ENCODE measurements at regions not wholly inside any gene's neighbourhood (a gene's known extent, or its start where the extent isn't known, plus 50 kb on each side); places are given as distances from the start of the nearest gene placed in this dataset.

DNA sequence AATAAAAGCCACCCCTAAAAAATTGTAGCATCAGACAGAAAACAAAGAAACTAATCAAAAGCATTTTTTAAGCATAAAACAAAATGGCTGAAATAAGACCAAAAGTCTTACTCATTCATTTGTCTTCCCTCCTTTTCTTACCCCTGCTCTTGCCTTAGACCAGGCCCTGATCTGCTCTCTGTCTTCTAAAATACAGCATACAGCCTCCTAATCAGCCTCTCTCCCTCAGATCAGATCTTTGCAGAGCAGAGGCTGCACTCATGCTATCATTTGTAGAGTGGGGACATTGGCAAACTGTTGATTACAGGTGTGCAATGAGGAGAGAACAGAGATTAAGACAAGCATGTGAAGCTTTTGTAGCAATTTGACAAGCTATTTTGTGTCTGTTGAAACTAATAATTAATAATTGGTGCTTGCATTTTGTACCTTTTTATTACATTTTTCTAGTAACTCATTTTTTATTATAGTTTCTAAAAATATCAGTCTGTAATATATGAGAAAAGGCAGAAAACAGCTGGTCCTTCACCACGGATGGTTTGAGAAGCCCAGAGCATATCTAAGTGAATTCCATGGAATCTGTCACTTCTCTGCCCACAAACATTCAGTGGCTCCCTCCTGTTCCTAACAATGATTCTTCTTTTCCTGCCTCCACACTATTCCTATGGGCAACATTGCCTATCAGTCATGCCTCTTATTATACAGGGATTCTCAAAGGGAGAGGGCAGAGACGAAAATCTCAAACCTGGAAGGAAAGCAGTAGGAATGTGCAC is 286.2 kb upstream of the STT3B start:
- Histone ChIP-seq H4K20me1 (ENCODE audit: insufficient read depth, low read length) (no peaks in the 10 kb centered on the region), H3F3A (ENCODE audit: insufficient read depth, low read length) (no peaks in the 10 kb centered on the region), H3K9ac (ENCODE audit: low read length) (no peak overlapping the region), H3K27me3 (ENCODE audit: insufficient read depth, low read length) (no peaks in the 10 kb centered on the region), H3K9me2 (ENCODE audit: low read depth, low read length) (no peaks in the 10 kb centered on the region), H3K79me2 (ENCODE audit: insufficient read depth, low read length) (no peaks in the 10 kb centered on the region), H3K4me1 (ENCODE audit: insufficient read depth, low read length, severe bottlenecking) (no peaks in the 10 kb centered on the region), H3K27ac (ENCODE audit: low read depth, low read length, poor library complexity, severe bottlenecking) (no peak overlapping the region), H3K36me3 (ENCODE audit: insufficient read depth, low read length) (no peaks in the 10 kb centered on the region), H3K9me3 (ENCODE audit: low read length) (no peaks in the 10 kb centered on the region), H2AFZ (ENCODE audit: low read length) (no peak overlapping the region), H3K4me3 (ENCODE audit: low read depth, low read length, poor library complexity, severe bottlenecking) (no peak overlapping the region), H3K4me2 (ENCODE audit: low read length) (no peak overlapping the region)
- TF ChIP-seq EZH2 (IDR thresholded peaks at IDR 0.05; ENCODE audit: borderline replicate concordance, low read length) = no peak
- TF ChIP-seq, protein P1, sequence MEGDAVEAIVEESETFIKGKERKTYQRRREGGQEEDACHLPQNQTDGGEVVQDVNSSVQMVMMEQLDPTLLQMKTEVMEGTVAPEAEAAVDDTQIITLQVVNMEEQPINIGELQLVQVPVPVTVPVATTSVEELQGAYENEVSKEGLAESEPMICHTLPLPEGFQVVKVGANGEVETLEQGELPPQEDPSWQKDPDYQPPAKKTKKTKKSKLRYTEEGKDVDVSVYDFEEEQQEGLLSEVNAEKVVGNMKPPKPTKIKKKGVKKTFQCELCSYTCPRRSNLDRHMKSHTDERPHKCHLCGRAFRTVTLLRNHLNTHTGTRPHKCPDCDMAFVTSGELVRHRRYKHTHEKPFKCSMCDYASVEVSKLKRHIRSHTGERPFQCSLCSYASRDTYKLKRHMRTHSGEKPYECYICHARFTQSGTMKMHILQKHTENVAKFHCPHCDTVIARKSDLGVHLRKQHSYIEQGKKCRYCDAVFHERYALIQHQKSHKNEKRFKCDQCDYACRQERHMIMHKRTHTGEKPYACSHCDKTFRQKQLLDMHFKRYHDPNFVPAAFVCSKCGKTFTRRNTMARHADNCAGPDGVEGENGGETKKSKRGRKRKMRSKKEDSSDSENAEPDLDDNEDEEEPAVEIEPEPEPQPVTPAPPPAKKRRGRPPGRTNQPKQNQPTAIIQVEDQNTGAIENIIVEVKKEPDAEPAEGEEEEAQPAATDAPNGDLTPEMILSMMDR (IDR thresholded peaks at IDR 0.05; ENCODE audit: low read length) = no peak

DNA sequence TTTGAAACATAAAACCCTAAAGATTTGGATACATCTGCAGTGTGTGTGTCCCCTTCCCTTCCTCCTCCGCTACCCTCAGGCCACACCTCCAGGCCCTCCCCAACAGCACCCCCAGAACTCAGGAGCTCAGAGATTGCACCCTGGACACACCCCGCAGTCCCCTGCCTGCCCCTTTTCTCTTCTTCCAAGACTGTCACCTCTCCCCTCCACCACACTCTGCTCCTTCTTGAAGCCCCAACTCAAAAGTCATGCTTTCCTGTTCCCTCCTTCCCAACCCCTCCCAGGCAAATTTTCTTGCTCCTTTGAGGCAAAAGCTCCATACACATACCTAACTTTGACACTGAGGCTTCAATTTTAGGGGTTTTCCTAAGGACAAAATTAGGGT is 285.7 kb upstream of the STT3B start:
- Histone ChIP-seq H3K9me2 (ENCODE audit: low read depth, low read length) (no peaks in the 10 kb centered on the region), H3K27ac (ENCODE audit: low read depth, low read length, poor library complexity, severe bottlenecking) (no peak overlapping the region), H2AFZ (ENCODE audit: low read length) (no peak overlapping the region), H3K4me3 (ENCODE audit: low read depth, low read length, poor library complexity, severe bottlenecking) (no peak overlapping the region), H3K36me3 (ENCODE audit: insufficient read depth, low read length) (no peaks in the 10 kb centered on the region), H3F3A (ENCODE audit: insufficient read depth, low read length) (no peaks in the 10 kb centered on the region), H3K9ac (ENCODE audit: low read length) (no peak overlapping the region), H3K79me2 (ENCODE audit: insufficient read depth, low read length) (no peaks in the 10 kb centered on the region), H4K20me1 (ENCODE audit: insufficient read depth, low read length) (no peaks in the 10 kb centered on the region), H3K4me1 (ENCODE audit: insufficient read depth, low read length, severe bottlenecking) (no peaks in the 10 kb centered on the region), H3K4me2 (ENCODE audit: low read length) (no peak overlapping the region), H3K9me3 (ENCODE audit: low read length) (no peaks in the 10 kb centered on the region), H3K27me3 (ENCODE audit: insufficient read depth, low read length) (no peaks in the 10 kb centered on the region)
- TF ChIP-seq, protein P1 (IDR thresholded peaks at IDR 0.05; ENCODE audit: low read length) = no peak
- no peak for TF ChIP-seq EZH2 (IDR thresholded peaks at IDR 0.05; ENCODE audit: borderline replicate concordance, low read length)

DNA sequence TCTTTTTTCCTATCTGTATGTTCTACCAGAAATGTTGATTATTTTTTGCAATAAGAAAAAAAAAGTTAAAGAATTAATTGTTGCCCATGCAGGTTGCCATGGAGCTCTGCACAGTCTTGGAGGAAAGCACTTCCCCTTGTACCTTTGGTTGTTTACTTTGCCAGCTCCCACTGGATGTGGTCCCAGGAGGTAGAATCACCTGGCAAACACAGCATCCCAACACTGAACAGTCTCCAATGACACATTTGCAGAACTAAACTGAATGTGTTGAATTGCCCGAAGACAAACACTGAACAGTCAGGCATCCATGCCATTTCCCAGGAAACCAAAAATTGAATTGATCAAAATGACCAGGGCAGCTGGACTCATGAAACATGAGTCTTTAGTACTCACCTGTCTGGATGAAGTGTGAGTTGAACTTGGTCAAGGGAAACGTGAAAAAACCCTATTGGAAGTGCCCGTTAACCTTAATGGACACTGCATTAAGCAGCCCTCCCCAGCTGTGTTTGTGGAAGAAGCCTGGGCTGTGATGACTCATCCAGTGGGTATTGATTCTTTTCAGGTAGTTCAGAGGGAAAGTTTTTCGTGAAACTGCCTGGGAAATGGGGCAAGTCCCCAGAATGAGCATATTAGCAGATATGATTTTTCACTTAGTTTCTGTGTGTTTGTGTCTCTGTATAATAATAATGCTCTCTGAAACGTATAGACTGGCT is 284.7 kb upstream of the STT3B start:
- H3F3A ChIP-seq (ENCODE audit: insufficient read depth, low read length) = no peaks in the 10 kb centered on the region
- no peak for TF ChIP-seq EZH2 (IDR thresholded peaks at IDR 0.05; ENCODE audit: borderline replicate concordance, low read length)
- TF ChIP-seq, protein P1 (IDR thresholded peaks at IDR 0.05; ENCODE audit: low read length) = no peak
- H3K27me3 ChIP-seq (ENCODE audit: insufficient read depth, low read length) = no peaks in the 10 kb centered on the region
- H3K9me3 ChIP-seq (ENCODE audit: low read length) = no peaks in the 10 kb centered on the region
- H3K9me2 ChIP-seq (ENCODE audit: low read depth, low read length) = no peaks in the 10 kb centered on the region
- no peak overlapping the region for H2AFZ ChIP-seq (ENCODE audit: low read length)
- no peak overlapping the region for H3K9ac ChIP-seq (ENCODE audit: low read length)
- H3K79me2 ChIP-seq (ENCODE audit: insufficient read depth, low read length) = no peaks in the 10 kb centered on the region
- H4K20me1 ChIP-seq (ENCODE audit: insufficient read depth, low read length) = no peaks in the 10 kb centered on the region
- no peaks in the 10 kb centered on the region for H3K4me1 ChIP-seq (ENCODE audit: insufficient read depth, low read length, severe bottlenecking)
- H3K4me3 ChIP-seq (ENCODE audit: low read depth, low read length, poor library complexity, severe bottlenecking) = no peak overlapping the region
- H3K4me2 ChIP-seq (ENCODE audit: low read length) = no peak overlapping the region
- H3K36me3 ChIP-seq (ENCODE audit: insufficient read depth, low read length) = no peaks in the 10 kb centered on the region
- H3K27ac ChIP-seq (ENCODE audit: low read depth, low read length, poor library complexity, severe bottlenecking) = no peak overlapping the region
